Hepatic stellate cell (primary cell): ENCODE measurements at regions not wholly inside any gene's neighbourhood (a gene's known extent, or its start where the extent isn't known, plus 50 kb on each side); places are given as distances from the start of the nearest gene placed in this dataset.

Experiments
- DNase-seq: peaks from one replicate; pipeline ENCODE4 v3.0.0; 2011; ENCODE audit warnings: low spot score

DNA sequence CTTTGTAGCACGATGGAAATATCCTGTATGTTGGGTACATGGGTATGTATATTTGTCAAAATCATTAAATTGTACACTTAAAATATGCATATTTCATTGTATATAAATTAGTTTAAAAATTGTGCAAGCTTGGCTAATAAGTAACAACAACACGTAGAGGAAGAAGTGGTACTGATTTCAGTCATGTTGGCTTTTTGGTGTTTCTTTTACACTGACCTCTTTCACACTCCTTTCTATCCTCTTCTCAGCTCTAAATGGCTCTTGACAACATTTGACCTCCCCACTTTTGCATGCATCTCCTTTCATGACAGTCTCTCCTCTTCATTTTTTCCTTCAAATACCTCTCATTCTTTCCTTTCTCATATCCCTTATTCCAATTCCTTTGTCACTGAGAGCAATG is 801.4 kb upstream of the ZEB2 start:
- no peak for DNase-seq

DNA sequence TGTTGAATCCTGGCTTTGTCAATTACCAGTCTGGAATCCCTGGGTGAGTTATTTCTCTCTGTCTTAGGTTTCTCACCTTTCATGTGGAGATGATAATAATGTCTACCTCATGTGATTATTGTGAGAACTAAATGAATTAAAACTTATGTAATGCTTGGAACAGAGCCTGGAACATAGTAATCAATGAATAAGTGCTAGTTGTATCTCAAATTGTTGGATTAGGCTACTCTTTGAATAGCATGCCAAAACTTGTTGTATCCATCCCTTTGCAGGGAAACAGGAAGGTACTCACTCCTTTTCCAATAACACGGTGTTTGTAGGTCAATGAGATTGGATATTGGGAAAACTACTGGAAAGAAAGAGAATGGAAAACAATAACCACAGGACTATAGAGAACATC is 796.6 kb upstream of the ZEB2 start:
- DNase-seq, result no peak

DNA sequence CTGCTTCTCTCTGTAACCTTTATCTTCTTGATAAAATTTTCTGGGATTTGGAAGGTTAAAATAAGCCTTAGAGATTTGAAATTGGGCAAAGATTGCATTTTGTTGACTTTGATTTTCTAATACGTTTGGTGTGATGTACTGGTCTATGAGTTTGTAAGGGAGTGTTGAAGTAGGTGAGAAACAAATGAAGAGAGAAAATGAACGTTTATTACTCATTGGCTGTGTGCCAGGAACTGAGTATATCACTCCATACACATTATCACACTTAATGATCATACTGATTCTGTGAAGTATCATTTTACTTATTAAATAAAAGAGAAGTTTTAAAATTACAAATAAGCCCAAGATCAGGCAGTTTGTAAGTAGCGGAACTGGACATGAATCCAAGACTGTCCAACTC is 795.1 kb upstream of the ZEB2 start:
- DNase-seq, result no peak

DNA sequence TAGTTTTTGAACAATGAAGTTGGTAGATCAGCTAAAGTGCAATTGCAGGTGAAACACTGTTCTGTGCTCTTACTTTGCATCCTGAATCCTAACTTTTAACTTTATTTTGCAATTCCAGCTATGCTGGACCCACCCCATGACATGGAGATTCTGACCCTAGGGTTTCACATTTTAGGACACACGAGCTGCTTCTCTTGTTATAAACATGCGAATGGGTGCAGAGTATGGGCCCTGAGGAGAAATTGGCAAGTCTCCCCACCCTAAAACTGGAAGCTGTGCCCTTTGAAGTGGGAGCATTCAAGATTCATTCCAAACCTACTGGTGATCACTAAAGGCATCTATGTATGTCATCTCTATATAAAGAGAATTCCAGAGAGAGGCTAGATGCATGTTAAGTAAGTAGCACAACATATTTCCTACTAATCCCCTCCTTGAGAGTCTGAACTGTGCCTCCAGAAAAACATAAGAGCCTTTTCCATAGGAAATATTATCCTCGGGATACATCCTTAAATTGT is 794.3 kb upstream of the ZEB2 start:
- DNase-seq, result no peak

DNA sequence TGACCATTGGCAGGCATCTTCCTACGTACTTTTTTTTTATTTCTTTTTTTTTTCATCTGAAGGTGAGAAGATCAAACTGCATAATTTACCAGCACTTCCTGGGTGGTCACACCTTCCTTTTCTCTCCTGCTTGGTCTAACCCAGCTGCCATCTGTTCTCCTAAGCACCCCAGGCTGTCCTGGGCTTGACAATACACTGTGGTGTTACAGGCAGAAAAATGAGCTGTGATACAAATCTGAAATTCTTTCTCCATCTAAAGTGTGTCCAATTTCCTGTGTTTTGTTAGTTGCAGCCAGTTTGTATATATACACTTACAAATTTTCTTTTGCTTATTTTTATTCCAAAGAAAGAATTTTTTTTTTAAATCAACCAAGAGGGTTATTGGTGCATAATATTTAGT is 786.0 kb upstream of the ZEB2 start:
- DNase-seq, result no peak

DNA sequence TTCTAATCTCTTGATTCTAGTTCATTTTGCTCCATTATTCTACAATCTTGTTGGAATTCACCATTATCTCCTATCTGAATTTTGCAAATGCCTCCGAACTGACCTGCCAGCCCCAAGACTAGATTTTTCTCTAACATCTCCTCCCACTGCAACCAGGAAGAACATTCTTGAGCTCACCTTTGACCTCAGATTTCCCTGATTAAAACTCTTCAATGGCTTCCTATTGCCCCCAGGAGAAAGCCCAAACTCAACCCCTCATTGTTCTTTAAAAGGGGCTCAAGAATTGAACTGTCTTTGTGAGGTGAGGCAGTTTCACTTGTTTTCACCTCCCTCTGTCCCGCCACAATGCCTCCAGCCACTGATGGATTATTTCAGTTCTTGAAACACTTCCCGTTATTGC is 784.6 kb upstream of the ZEB2 start:
- DNase-seq, result no peak

DNA sequence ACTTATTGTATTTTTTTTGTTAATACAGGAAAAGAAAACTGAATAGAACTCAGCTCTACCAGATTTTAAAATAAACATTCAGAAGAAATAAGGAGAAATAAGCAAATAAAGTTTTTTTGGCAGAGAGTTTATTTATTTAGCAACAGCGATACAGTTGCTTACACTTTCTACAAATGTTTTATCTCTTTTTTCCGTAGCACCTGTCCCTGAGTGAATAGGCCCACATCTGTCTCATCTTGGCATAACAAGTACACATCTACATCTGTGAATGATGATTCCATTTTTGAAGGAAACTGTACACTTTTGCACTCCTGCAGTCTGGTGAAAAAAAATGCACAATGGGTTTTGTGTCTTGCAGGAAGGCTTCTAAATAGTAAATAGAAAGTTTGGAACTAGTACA is 783.6 kb upstream of the ZEB2 start:
- DNase-seq, result no peak

DNA sequence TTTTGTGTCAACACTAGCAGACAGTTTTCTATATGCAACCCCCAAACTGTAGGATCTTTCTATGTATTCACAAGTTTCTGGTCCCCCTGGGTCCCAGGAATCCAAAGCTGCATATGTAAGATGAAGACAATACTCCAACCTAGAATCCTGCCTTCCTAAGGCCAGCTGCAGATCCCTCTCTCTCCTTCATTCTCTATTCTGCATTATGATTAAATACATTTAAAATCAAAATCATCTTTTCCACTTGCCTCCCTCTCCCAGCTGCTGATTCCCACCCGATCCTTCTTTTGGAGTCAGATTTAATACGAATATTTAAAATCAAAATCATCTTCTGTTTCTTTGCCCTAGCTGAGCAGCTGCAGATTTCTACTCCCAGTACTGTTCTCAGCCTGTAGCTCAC is 783.0 kb upstream of the ZEB2 start:
- DNase-seq, result no peak

DNA sequence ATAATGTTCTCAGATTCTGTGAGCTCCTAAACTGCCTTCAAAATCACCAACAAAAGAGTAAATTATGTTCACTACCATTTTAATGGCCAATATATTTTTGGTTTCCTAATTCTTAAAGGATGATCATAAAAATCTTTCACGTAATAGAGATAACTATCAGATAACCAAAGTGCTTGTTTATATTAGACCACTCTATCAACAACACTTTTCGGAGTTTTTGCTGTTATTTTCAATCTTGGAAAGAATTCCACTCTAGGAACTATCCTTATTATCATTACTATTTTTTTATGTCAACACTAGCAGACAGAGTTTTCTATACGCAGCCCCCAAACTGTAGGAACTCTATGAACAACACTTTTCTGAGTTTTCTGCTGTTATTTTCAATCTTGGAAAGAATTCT is 782.5 kb upstream of the ZEB2 start:
- DNase-seq, result no peak

DNA sequence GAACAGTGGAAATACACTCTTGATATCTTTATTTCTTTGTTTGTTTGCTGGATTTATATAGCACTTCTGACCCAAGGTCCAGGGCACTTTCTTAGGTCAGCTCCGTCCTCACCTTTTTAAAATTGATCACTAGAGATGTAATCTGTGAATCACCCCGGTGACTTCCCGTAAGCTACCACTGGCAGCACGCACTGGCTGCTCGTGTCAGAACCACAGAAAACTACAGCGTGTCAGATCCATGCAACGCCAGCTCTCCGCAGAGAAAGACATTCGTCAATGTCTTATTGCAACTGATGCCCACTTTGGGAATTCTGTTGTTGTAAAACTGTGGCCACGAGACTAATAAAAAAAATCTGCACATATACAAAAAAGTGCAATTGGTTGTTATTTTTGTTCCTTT is 779.4 kb upstream of the ZEB2 start:
- DNase-seq, result no peak

DNA sequence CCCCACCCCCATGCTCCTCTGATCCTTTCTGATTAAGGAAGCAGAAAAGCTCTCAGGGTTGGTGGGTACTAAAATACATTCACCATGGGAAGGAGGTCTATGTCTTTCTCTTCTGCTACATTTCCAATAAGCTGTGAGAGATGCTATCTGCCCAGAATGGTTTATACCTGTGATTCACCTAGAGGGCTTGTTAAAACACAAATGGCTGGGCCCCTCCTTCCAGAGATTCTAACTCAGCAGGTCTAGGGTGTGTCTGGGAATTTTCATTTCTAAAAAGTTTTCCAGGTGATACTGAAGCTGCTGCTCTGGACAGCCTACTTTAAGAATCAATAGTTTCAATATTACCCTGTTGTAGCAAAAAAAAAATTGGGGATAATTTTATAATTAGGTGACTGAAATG is 772.2 kb upstream of the ZEB2 start:
- no peak for DNase-seq

DNA sequence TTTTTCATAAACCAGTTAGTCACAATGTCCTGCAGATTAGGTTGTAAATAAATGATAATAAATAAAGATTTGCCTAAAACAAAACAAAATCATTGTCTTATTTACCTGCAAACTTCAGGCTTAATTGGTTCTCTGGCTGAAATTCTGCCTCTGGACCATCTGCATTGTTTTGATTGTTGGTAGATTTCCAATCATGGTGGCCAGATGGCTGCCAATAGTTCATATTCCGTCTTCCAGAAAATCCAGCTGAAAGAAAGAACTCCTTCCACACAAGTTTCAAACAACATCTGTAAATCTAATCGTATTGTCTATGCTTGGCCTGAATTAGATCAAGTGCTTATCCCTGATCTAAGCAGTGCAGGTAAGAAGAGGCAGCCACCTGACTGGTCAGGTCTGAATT is 771.1 kb upstream of the ZEB2 start:
- no peak for DNase-seq

DNA sequence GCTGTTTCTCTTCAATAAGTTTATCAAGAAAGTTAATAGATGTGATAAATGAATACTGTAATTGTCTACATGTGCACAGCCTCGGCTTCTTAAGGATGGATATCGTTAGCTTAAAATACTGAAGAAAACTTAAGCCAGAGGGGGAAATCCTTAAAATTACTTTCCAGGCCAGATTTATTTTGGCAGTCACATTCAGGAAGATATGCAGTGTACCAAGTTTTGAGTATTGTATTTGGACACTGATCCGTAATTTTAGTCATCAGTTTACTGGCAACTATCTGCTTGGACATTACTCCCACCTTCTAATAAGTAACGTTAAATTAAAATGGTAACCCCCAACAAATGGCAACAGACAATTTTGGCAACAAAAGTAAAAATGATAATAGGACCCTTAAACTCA is 770.0 kb upstream of the ZEB2 start:
- no peak for DNase-seq

DNA sequence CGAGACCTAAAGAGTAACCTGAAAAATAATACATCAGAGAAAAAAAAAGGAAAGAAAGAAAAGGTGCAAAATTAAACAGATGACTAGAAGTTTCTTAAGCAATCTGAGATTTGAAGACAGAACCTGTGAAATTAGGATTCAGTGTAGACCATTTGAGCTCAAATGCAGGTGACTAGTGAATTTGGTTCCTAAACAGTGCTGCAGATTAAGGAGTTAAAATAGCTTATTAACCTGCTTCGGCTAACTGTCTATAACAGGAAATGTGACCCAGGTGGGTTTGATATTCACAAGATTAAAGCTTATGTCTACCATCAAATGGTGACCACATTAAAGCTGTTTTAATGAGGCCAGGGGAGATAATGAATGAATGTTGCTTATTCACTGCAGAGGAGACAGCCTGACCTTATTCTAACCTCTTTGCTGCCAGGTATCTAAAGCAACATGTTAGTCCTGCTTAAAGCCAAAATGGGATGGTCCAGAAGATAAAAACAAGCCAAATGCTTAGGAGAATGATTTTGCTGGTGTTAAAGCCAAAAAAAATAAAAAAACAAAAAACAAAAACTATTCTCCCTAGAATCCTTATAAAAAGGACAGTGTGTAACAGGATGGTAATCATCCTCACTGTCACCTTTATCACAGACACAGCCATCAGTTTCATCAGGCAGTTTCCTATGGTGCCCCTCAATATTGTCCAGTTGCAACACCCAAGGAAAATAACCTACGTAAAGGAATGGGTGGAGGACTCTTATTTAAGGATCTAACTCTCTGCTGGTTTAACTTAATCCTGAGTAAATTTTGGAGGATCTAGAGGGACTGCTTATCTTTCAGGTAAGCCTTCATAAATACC is 769.0 kb upstream of the ZEB2 start:
- DNase-seq, result no peak

DNA sequence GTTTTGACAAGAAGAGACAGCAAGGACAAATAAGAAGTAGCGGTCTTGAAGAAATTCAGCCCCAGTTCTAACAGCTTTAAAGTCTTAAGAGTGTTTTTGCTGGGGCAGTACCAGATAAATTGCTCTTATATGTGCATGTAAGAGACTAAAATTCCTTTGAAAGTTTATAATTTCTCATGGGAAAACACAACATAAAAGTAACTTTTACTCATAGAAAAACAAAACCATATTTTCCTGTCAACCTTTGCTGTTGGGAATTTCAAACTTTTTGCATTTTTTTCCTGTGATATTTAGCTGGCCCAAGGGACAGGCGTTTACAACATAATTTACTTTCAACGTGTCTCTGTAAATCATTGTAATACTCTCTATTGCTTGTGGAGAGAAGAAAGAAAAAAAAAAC is 767.8 kb upstream of the ZEB2 start:
- no peak for DNase-seq

DNA sequence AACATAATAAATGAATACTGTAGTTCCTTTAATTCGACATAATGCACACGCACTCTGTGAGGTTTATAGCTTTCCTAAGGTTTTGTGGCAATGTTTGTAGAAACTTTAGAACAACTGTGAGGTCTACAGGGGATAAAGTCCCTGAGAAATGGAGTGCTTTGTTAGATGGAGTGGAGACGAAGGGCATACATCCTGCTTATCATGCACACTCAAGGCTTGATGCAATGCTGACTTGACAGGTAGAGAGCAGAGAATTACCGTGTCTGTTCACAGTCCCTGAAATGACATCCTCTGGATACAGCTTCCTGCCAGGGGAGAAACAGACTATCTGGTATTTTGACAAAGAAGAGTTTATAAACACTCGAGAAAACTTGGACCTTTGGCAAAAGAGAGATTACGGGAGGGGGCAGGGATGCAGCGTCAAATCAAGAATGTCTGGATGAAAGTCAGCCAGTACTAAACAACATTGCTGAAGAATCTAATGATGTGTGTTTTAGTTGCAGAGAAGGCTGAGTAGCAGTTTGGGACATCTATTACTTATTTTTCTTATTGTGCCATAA is 766.9 kb upstream of the ZEB2 start:
- no peak for DNase-seq

DNA sequence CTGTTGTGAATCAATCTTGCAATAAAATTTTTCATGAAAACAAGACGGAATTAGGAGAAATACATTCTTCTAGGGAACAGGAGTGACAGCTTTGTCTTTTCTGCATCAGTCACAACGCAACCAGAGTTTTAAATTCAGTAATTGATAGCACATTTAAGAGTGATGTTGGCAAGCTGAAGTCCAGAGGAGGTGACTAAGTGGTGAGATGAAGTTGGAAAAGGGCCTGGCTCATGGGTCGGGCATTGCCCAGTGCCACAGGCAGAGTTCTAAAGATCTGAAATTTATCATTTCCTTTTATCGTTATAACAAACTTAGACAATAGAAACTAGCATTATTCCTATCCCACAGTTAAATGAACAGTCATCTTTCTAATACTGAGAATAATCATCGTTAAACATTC is 764.6 kb upstream of the ZEB2 start:
- no peak for DNase-seq

DNA sequence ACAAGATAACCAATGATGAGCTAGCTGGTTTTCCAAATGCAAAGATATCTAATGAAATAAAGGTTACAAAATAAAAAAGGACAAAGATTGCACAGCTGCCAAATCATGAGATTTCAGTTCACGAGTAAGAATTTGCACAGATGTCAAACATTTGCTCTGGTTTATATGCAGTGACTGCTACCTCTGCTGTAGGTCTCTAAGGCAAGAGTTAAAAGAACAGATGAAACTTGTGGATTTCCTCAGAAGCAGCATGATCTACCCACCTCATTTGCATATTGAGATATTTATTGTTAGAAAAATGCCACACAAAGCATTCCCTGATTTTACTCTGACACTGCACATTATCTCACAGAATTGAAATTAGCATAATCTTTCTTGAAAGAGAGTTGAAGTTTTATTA is 763.2 kb upstream of the ZEB2 start:
- DNase-seq, result no peak

DNA sequence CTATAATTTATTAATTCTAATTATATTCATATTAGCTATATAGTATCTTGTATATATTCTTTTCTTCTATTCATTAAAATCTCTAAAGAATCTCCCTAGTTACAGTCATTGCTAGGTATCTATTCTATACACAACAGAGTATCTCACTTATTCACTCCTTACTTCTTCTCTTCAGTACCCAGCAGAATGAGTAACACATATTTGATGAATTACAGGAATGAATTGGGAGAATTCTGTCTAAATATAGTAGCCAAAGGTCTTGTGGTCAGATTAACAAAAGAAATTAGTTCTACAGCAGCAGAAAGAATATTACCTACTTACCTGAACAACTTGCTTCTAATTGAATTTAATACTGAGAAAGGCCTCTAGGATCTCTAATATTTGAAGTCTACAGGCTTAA is 758.0 kb upstream of the ZEB2 start:
- DNase-seq, result peak; percentile 0

DNA sequence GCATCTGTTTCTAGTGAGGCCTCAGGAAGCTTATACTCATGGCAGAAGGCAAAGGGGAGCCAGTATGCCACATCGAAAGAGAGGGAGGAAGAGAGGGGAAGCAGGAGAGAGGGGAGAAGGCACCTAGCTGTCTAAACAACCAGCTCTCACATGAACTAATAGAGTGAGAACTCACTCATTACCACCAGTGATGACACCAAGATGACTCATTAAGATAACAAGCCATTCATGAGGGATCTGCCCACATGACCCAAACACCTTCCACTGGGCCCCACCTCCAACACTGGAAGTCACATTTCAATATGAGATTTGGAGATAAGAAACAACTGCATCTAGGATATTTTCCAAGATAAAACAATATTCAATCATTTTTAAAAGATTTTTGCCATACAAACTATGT is 753.9 kb upstream of the ZEB2 start:
- no peak for DNase-seq

DNA sequence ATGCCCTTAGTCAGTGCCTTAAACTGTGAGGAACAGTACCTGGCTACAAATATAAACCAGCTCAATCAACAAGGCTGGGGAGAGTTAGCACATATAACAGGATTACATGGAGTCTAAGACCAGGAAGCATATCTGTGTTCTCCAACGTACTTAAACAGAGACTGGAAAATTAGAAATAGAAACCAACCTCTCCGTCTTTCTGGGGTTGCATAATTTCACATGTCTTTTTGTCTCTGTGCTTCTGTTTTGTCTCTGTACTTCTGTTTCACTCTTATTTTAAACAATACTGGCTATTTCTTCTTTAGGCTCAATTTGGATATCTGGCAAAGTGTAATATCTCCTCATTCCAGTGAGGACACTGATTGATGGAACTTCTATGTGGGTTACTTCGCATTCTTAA is 749.0 kb upstream of the ZEB2 start:
- no peak for DNase-seq

DNA sequence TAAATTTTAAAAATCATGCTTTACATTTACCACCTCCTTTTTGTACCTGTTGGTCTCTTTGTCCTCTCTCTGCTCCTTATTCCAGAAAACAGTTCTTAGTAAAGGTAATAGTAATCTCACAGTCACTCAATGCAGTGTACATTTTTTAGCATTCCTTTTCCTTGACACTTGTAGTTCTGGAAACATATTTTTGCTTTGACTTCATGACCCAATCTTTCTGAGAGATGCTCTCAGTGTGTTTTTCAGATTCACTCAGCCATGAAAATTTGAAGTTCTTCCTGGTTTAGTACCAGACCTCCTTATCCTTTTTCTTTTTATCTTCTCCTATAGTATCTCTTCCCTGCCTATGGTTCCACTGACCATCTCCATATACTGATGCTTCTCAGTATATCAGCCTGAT is 747.5 kb upstream of the ZEB2 start:
- no peak for DNase-seq

DNA sequence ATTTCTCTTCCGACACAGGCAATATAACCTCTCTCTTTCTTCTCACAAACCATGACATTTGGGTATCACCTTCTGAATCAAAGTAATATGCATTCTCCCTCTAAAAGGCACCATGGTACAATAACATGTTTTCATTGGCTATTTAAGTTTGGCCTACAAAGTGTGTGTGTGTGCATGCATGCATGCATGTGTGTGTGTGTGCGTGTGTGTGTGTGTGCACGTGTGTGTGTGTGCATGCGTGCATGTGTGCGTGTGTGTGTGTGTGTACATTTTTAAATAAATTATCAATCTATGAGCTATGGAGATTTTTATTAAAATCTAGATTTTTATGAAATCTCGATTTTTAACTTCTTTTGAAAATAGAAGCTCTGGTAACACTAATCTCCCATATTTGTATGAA is 745.3 kb upstream of the ZEB2 start:
- DNase-seq, result no peak

DNA sequence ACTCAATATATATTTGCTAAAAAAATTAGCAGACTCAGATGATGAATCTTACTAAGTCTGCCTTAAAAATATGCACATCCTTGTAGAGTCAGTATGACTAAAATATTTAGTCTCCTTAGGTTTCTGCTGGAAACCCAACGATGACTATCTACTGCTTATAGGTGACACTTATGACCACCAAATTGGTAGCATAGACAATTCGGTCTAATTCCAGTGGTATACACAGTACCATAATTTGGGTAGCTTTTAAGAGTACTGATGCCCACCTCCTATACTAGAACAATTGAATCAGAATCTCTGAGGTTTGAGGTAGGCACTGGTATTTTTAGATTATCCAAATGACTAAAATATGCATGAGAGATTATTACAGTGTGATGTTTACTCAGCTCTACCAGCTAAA is 740.8 kb upstream of the ZEB2 start:
- no peak for DNase-seq
